Esophagus squamous epithelium (tissue), 5 donors: ENCODE measurements at regions not wholly inside any gene's neighbourhood (a gene's known extent, or its start where the extent isn't known, plus 50 kb on each side); places are given as distances from the start of the nearest gene placed in this dataset.

Experiments
- DNase-seq: peaks from one replicate; lab custom pipeline; 2025; lab: John Stamatoyannopoulos, UW
- H3K27ac ChIP-seq, 4 donors: fragments of 200-600 bp; sonication (generic); one replicate each; pipeline ENCODE4 v1.5.1; 2016 to 2019; ENCODE audit warnings: mild to moderate bottlenecking in 1 of 4
- H3K27me3 ChIP-seq, 4 donors: fragments of 200-600 bp; sonication (generic); 1 replicate in 3 of 4; 2 replicates in 1 of 4; pipeline versions ENCODE4 v1.5.1 to v1.6.0; 2017 to 2021; ENCODE audit warnings: antibody characterized with exemption in 1 of 4
- H3K36me3 ChIP-seq, 3 donors: fragments of 200-600 bp; sonication (generic); one replicate each; pipeline ENCODE4 v1.5.1; 2016 to 2019
- H3K4me1 ChIP-seq, 3 donors: fragments of 200-600 bp; sonication (generic); one replicate each; pipeline ENCODE4 v1.5.1; 2017 to 2019
- H3K4me3 ChIP-seq, 4 donors: fragments of 200-600 bp; sonication (generic); 1 replicate in 3 of 4; 2 replicates in 1 of 4; pipeline ENCODE4 v1.5.1; 2016 to 2019; ENCODE audit warnings: mild to moderate bottlenecking in 2 of 4, moderate library complexity in 1 of 4
- H3K9me3 ChIP-seq, 3 donors: fragments of 200-600 bp; sonication (generic); one replicate each; pipeline ENCODE4 v1.5.1; 2016 to 2019
- CTCF ChIP-seq, 6 experiments: fragments of 450-650 bp in 4 of 6; fragments of 200-600 bp in 2 of 6; sonication (generic) in 2 of 6; IDR thresholded peaks; one replicate each; pipeline ENCODE4 v1.5.1; 2016 to 2019; ENCODE audit warnings: antibody characterized with exemption in 6 of 6, mild to moderate bottlenecking in 4 of 6, moderate library complexity in 4 of 6
- POLR2A ChIP-seq, 4 donors: fragments of 450-650 bp; IDR thresholded peaks; one replicate each; pipeline ENCODE4 v1.6.1; 2017; ENCODE audit warnings: antibody characterized with exemption in 4 of 4, mild to moderate bottlenecking in 4 of 4, moderate library complexity in 3 of 4
- whole genome bisulfite sequencing, 2 donors: methylation state at CpG; one replicate each; pipeline ENCODE4 v1.1.5; 2018; 5-methylcytosine and 5-hydroxymethylcytosine counted together
- intact Hi-C: fragments of 100-400 bp; cut with DNase I; formaldehyde crosslinking; loops from one replicate; pipeline ENCODE4 v1.15.0; 2022
- donor health status: DM: yes; HTN: yes; CAD: no.

- DNase-seq = no peak
- H3K27me3 ChIP-seq = no peaks in the 10 kb centered on the region
- intact Hi-C loops = no loop called here
- no peaks in the 10 kb centered on the region for H3K36me3 ChIP-seq
- H3K9me3 ChIP-seq = no peaks in the 10 kb centered on the region
- TF ChIP-seq POLR2A (IDR thresholded peaks at IDR 0.05) = no peak
- TF ChIP-seq CTCF (IDR thresholded peaks at IDR 0.05) = no peak
- WGBS, 2 donors = 73 to 93% methylated on average over 3 of the region's 3 CpGs
- H3K4me3 ChIP-seq = no peak overlapping the region
- no peaks in the 10 kb centered on the region for H3K4me1 ChIP-seq
- no peak overlapping the region for H3K27ac ChIP-seq
Measured at GRCh38 chr10:4579844-4580243, 246.2 kb upstream of the AKR1E2 start.

- no peaks in the 10 kb centered on the region for H3K4me1 ChIP-seq
- 79 to 89% methylated on average over 3 of the region's 3 CpGs for WGBS, 2 donors
- intact Hi-C loops = no loop called here
Measured at GRCh38 chr10:4576206-4576605, 249.8 kb upstream of the AKR1E2 start.

GRCh38 chr10:4569151-4569550, 256.9 kb upstream of the AKR1E2 start:
- H3K27me3 ChIP-seq = no peaks in the 10 kb centered on the region
- no peak for DNase-seq
- no peak for TF ChIP-seq POLR2A (IDR thresholded peaks at IDR 0.05)
- TF ChIP-seq CTCF (IDR thresholded peaks at IDR 0.05) = no peak
- intact Hi-C loops = no loop called here
- 48 to 54% methylated on average over 3 of the region's 3 CpGs for WGBS, 2 donors
- no peaks in the 10 kb centered on the region for H3K36me3 ChIP-seq
- no peak overlapping the region for H3K4me3 ChIP-seq
- H3K9me3 ChIP-seq = no peaks in the 10 kb centered on the region
- no peaks in the 10 kb centered on the region for H3K4me1 ChIP-seq
- H3K27ac ChIP-seq = no peak overlapping the region

More at GRCh38 chr10:4576206-4576605, 249.8 kb upstream of the AKR1E2 start:
- DNase-seq = no peak
- no peaks in the 10 kb centered on the region for H3K9me3 ChIP-seq
- no peaks in the 10 kb centered on the region for H3K27me3 ChIP-seq
- H3K36me3 ChIP-seq = no peaks in the 10 kb centered on the region
- no peak overlapping the region for H3K4me3 ChIP-seq
- H3K27ac ChIP-seq = no peak overlapping the region
- TF ChIP-seq POLR2A (IDR thresholded peaks at IDR 0.05) = no peak

GRCh38 chr10:4568731-4569130, 257.3 kb upstream of the AKR1E2 start:
- no peak overlapping the region for H3K4me3 ChIP-seq
- TF ChIP-seq POLR2A (IDR thresholded peaks at IDR 0.05) = no peak
- no peak for TF ChIP-seq CTCF (IDR thresholded peaks at IDR 0.05)

GRCh38 chr10:4568086-4568485, 257.9 kb upstream of the AKR1E2 start:
- DNase-seq = no peak
- Histone ChIP-seq H3K9me3 (no peaks in the 10 kb centered on the region), H3K36me3 (no peaks in the 10 kb centered on the region), H3K27ac (no peak overlapping the region), H3K4me3 (no peak overlapping the region), H3K27me3 (no peaks in the 10 kb centered on the region), H3K4me1 (no peaks in the 10 kb centered on the region)
- WGBS, 2 donors = 88 to 100% methylated on average over 1 of the region's 1 CpG
- intact Hi-C loops = no loop called here
- no peak for TF ChIP-seq CTCF (IDR thresholded peaks at IDR 0.05)
- TF ChIP-seq POLR2A (IDR thresholded peaks at IDR 0.05) = no peak

More at GRCh38 chr10:4568731-4569130, 257.3 kb upstream of the AKR1E2 start:
- no peak for DNase-seq
- Histone ChIP-seq H3K4me1 (no peaks in the 10 kb centered on the region), H3K27ac (no peak overlapping the region), H3K9me3 (no peaks in the 10 kb centered on the region), H3K27me3 (no peaks in the 10 kb centered on the region), H3K36me3 (no peaks in the 10 kb centered on the region)
- intact Hi-C loops = no loop called here
- WGBS, 2 donors = 50 to 88% methylated on average over 1 to 4 of the region's 4 CpGs

GRCh38 chr10:4567637-4568036, 258.4 kb upstream of the AKR1E2 start:
- H3K27me3 ChIP-seq = no peaks in the 10 kb centered on the region
- H3K4me3 ChIP-seq = no peak overlapping the region
- intact Hi-C loops = no loop called here
- no peaks in the 10 kb centered on the region for H3K4me1 ChIP-seq
- no peak for TF ChIP-seq CTCF (IDR thresholded peaks at IDR 0.05)
- no peak for TF ChIP-seq POLR2A (IDR thresholded peaks at IDR 0.05)
- H3K36me3 ChIP-seq = no peaks in the 10 kb centered on the region
- WGBS, 2 donors = 91 to 100% methylated on average over 1 of the region's 1 CpG
- no peak overlapping the region for H3K27ac ChIP-seq
- DNase-seq = no peak
- no peaks in the 10 kb centered on the region for H3K9me3 ChIP-seq
